ENCODE measurements at regions not wholly inside any gene's neighbourhood (a gene's known extent, or its start where the extent isn't known, plus 50 kb on each side); places are given as distances from the start of the nearest gene placed in this dataset.

GRCh38 chr9:88897081-88897480 lies 94.2 kb upstream of the S1PR3 start:
- Histone ChIP-seq H3K36me3 (no peaks in the 10 kb centered on the region), H3K27ac (no peak overlapping the region), H3K4me3 (no peak overlapping the region), H3K27me3 (no peaks in the 10 kb centered on the region), H3K9me3 (no peaks in the 10 kb centered on the region), H3K4me1 (no peaks in the 10 kb centered on the region)
- TF ChIP-seq CTCF (IDR thresholded peaks at IDR 0.05), result no peak
- intact Hi-C loops (cut with DNase I), result no loop called here
- DNase-seq (ENCODE audit: low spot score in 2 of 2), result no peak

GRCh38 chr9:88898039-88898720 lies 93.1 kb upstream of the S1PR3 start:
- intact Hi-C loops (cut with DNase I), result no loop called here
- no peaks in the 10 kb centered on the region for H3K9me3 ChIP-seq
- no peaks in the 10 kb centered on the region for H3K36me3 ChIP-seq
- H3K4me1 ChIP-seq, result no peaks in the 10 kb centered on the region
- H3K27ac ChIP-seq, result no peak overlapping the region
- DNase-seq (ENCODE audit: low spot score in 2 of 2), result no peak
- H3K27me3 ChIP-seq, result no peaks in the 10 kb centered on the region
- no peak for TF ChIP-seq CTCF (IDR thresholded peaks at IDR 0.05)
- H3K4me3 ChIP-seq, result no peak overlapping the region

GRCh38 chr9:88905506-88905905 lies 85.8 kb upstream of the S1PR3 start:
- DNase-seq (ENCODE audit: low spot score in 2 of 2), result no peak
- H3K9me3 ChIP-seq, result no peaks in the 10 kb centered on the region
- no peaks in the 10 kb centered on the region for H3K36me3 ChIP-seq
- intact Hi-C loops (cut with DNase I), result no loop called here
- TF ChIP-seq CTCF (IDR thresholded peaks at IDR 0.05), result no peak
- no peaks in the 10 kb centered on the region for H3K4me1 ChIP-seq
- no peak overlapping the region for H3K27ac ChIP-seq
- H3K4me3 ChIP-seq, result no peak overlapping the region
- no peaks in the 10 kb centered on the region for H3K27me3 ChIP-seq

GRCh38 chr9:88915916-88916315 lies 75.4 kb upstream of the S1PR3 start:
- no peak for TF ChIP-seq CTCF (IDR thresholded peaks at IDR 0.05)
- intact Hi-C loops (cut with DNase I), result loop anchor here (10.0 kb wide), 1 partner anchor 59 kb away; no protein-coding TSS in a partner anchor
- Histone ChIP-seq H3K4me1 (peaks cover 2 to 3% of the 10 kb centered on the region in 2 donors), H3K9me3 (no peaks in the 10 kb centered on the region), H3K4me3 (no peak overlapping the region), H3K27ac (no peak overlapping the region), H3K27me3 (no peaks in the 10 kb centered on the region), H3K36me3 (no peaks in the 10 kb centered on the region)
- DNase-seq (ENCODE audit: low spot score in 2 of 2), result no peak

GRCh38 chr9:88916894-88917293 lies 74.4 kb upstream of the S1PR3 start:
- Histone ChIP-seq H3K36me3 (no peaks in the 10 kb centered on the region), H3K9me3 (no peaks in the 10 kb centered on the region), H3K27ac (no peak overlapping the region), H3K4me1 (peaks cover 2 to 3% of the 10 kb centered on the region in 2 donors), H3K27me3 (no peaks in the 10 kb centered on the region), H3K4me3 (no peak overlapping the region)
- intact Hi-C loops (cut with DNase I), result loop anchor here (10.0 kb wide), 1 partner anchor 58 kb away; no protein-coding TSS in a partner anchor
- TF ChIP-seq CTCF (IDR thresholded peaks at IDR 0.05), result no peak
- no peak for DNase-seq (ENCODE audit: low spot score in 2 of 2)
